PC-3 (cell line): ENCODE measurements at regions not wholly inside any gene's neighbourhood (a gene's known extent, or its start where the extent isn't known, plus 50 kb on each side); places are given as distances from the start of the nearest gene placed in this dataset.

ENCODE experiments used
- ATAC-seq: fragments of 200-7000 bp; cut with Tn5 transposase; 2 replicates; pipeline ENCODE4 v1.9.1; 2020; ENCODE audit warnings: mild to moderate bottlenecking, moderate library complexity
- BruUV-seq: library from RNA; stranded (reverse); fragments of 400-500 nt; replicated peaks from 2 replicates; lab custom pipeline; 2021; lab: Mats Ljungman, UMichigan
- CTCF ChIA-PET: fragments of 300-600 bp; sonication (Branson Sonifier 250); formaldehyde crosslinking; loops from one replicate; lab custom pipeline; 2022; ENCODE audit warnings: antibody characterized with exemption; lab: Charles Lee
- POLR2A ChIA-PET: fragments of 300-600 bp; sonication (Branson Sonifier 250); formaldehyde crosslinking; loops from one replicate; lab custom pipeline; 2022; ENCODE audit warnings: antibody characterized with exemption; ENCODE audit not compliant: unreplicated experiment; lab: Charles Lee
- DNase-seq: peaks from one replicate; pipeline ENCODE4 v3.0.0-alpha.2; 2015
- H2AFZ ChIP-seq: fragments of 300-600 bp; sonication (generic); 2 replicates; pipeline ENCODE4 v1.6.0; 2016; ENCODE audit warnings: antibody characterized with exemption, low read length
- H3F3A ChIP-seq: fragments of 300-600 bp; sonication (generic); one replicate; pipeline ENCODE4 v1.6.0; 2017; ENCODE audit warnings: antibody characterized with exemption, low read length, control low read depth, mild to moderate bottlenecking; ENCODE audit not compliant: unreplicated experiment
- H3K27ac ChIP-seq: fragments of 300-600 bp; sonication (generic); 2 replicates; pipeline ENCODE4 v1.5.1; 2016; ENCODE audit warnings: mild to moderate bottlenecking, low read length
- H3K27me3 ChIP-seq: fragments of 300-600 bp; sonication (generic); 2 replicates; pipeline ENCODE4 v1.6.1; 2016; ENCODE audit warnings: low read length, mixed read lengths
- H3K36me3 ChIP-seq: fragments of 300-600 bp; sonication (generic); 2 replicates; pipeline ENCODE4 v1.6.1; 2016; ENCODE audit warnings: low read depth, mixed run types, low read length, mixed read lengths
- H3K4me1 ChIP-seq: fragments of 300-600 bp; sonication (generic); 2 replicates; pipeline ENCODE4 v1.5.1; 2016; ENCODE audit warnings: low read length; ENCODE audit not compliant: insufficient read depth
- H3K4me2 ChIP-seq: fragments of 300-600 bp; sonication (generic); 2 replicates; pipeline ENCODE4 v1.6.0; 2016; ENCODE audit warnings: low read length
- H3K4me3 ChIP-seq: fragments of 300-600 bp; sonication (generic); 2 replicates; pipeline ENCODE4 v1.5.1; 2016; ENCODE audit warnings: mild to moderate bottlenecking, low read length, mixed read lengths
- H3K79me2 ChIP-seq: fragments of 300-600 bp; sonication (generic); 2 replicates; pipeline ENCODE4 v1.6.1; 2017; ENCODE audit warnings: low read length, mixed read lengths
- H3K9ac ChIP-seq: fragments of 300-600 bp; sonication (generic); 2 replicates; pipeline ENCODE4 v1.6.0; 2016; ENCODE audit warnings: mild to moderate bottlenecking, low read length
- H3K9me2 ChIP-seq: fragments of 300-600 bp; sonication (generic); replicated peaks from 2 replicates; pipeline ENCODE4 v1.6.1; 2016; ENCODE audit warnings: mixed run types, low read length, mixed read lengths
- H3K9me3 ChIP-seq: fragments of 300-600 bp; sonication (generic); 2 replicates; pipeline ENCODE4 v1.6.1; 2016; ENCODE audit warnings: low read length, mixed read lengths
- H4K20me1 ChIP-seq: fragments of 300-600 bp; sonication (generic); 2 replicates; pipeline ENCODE4 v1.6.1; 2016; ENCODE audit warnings: low read length, mixed read lengths
- EZH2 ChIP-seq: fragments of 300-600 bp; sonication (generic); IDR thresholded peaks from one replicate; pipeline ENCODE4 v1.6.1; 2017; ENCODE audit warnings: antibody characterized with exemption, mild to moderate bottlenecking, low read length; ENCODE audit not compliant: unreplicated experiment
- EZH2phosphoT487 ChIP-seq: fragments of 300-600 bp; sonication (generic); IDR thresholded peaks from 2 replicates; pipeline ENCODE4 v1.6.1; 2018; ENCODE audit warnings: mild to moderate bottlenecking, antibody characterized with exemption, low read length, borderline replicate concordance
- intact Hi-C: fragments of 100-400 bp; cut with micrococcal nuclease; formaldehyde crosslinking; loops from 2 replicates; pipeline ENCODE4 v1.9.0; 2023
- TF ChIP-seq, protein P1 (sequence below): fragments of 300-600 bp; sonication (generic); conservative IDR thresholded peaks from 2 replicates; pipeline ENCODE4 v1.5.1; 2017; ENCODE audit warnings: antibody characterized with exemption, low read depth, mild to moderate bottlenecking, low read length

- Histone ChIP-seq H3K27me3 (no peaks in the 10 kb centered on the region), H4K20me1 (no peaks in the 10 kb centered on the region), H3K27ac (no peak overlapping the region), H3K36me3 (no peaks in the 10 kb centered on the region), H3K4me2 (no peak overlapping the region), H3K9ac (no peak overlapping the region), H3F3A (no peaks in the 10 kb centered on the region), H3K4me3 (no peak overlapping the region), H3K4me1 (peaks cover 17% of the 10 kb centered on the region), H3K79me2 (no peaks in the 10 kb centered on the region), H3K9me2 (no peaks in the 10 kb centered on the region), H2AFZ (no peak overlapping the region), H3K9me3 (no peaks in the 10 kb centered on the region)
- intact Hi-C loops, result no loop called here
- ChIA-PET POLR2A (no interaction called here), CTCF (interaction anchor here (0.6 kb wide), 1 partner anchor 247 kb away, joined by 3 read pairs; no protein-coding TSS in a partner anchor)
- DNase-seq (no peak), ATAC-seq (no peak)
- no TSS peak for BruUV-seq
- TF ChIP-seq EZH2 (no peak), EZH2phosphoT487 (no peak)
- TF ChIP-seq, protein P1, sequence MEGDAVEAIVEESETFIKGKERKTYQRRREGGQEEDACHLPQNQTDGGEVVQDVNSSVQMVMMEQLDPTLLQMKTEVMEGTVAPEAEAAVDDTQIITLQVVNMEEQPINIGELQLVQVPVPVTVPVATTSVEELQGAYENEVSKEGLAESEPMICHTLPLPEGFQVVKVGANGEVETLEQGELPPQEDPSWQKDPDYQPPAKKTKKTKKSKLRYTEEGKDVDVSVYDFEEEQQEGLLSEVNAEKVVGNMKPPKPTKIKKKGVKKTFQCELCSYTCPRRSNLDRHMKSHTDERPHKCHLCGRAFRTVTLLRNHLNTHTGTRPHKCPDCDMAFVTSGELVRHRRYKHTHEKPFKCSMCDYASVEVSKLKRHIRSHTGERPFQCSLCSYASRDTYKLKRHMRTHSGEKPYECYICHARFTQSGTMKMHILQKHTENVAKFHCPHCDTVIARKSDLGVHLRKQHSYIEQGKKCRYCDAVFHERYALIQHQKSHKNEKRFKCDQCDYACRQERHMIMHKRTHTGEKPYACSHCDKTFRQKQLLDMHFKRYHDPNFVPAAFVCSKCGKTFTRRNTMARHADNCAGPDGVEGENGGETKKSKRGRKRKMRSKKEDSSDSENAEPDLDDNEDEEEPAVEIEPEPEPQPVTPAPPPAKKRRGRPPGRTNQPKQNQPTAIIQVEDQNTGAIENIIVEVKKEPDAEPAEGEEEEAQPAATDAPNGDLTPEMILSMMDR, result no peak
Observed at GRCh38 chr13:47220453-47221140, 323.7 kb upstream of the HTR2A start.

DNA sequence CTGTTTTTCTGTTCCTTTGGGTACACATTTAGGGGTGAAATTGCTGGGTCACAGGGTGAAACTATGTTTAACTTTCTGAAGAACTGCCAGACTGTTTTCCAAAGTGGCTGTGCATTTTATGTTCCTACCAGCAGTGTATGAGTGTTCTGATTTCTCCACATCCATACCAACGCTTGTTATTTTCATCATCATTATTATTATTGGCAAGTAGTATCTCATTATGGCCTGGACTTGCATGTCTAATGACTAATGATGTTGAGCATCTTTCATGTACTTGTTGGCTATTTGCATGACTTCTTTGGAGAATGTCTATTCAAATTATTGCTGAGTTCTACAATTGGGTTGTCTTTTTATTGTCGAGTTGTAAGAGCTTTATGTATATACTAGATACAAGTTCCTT lies 321.8 kb upstream of the HTR2A start:
- Histone ChIP-seq H3K9ac (no peak overlapping the region), H3K9me3 (no peaks in the 10 kb centered on the region), H3F3A (no peaks in the 10 kb centered on the region), H4K20me1 (no peaks in the 10 kb centered on the region), H3K79me2 (no peaks in the 10 kb centered on the region), H3K4me3 (no peak overlapping the region), H3K4me1 (peaks cover 25% of the 10 kb centered on the region), H3K27me3 (no peaks in the 10 kb centered on the region), H3K9me2 (no peaks in the 10 kb centered on the region), H3K4me2 (no peak overlapping the region), H3K36me3 (no peaks in the 10 kb centered on the region), H2AFZ (no peak overlapping the region), H3K27ac (no peak overlapping the region)
- TF ChIP-seq, protein P1, result no peak
- TF ChIP-seq EZH2phosphoT487, result no peak
- no peak for TF ChIP-seq EZH2
- ATAC-seq (no peak), DNase-seq (no peak)
- BruUV-seq, result no TSS peak
- CTCF ChIA-PET, result no interaction called here
- POLR2A ChIA-PET, result no interaction called here
- intact Hi-C loops, result loop anchor here (10.0 kb wide), 1 partner anchor 66 kb away; no protein-coding TSS in a partner anchor
